ENCODE measurements at regions not wholly inside any gene's neighbourhood (a gene's known extent, or its start where the extent isn't known, plus 50 kb on each side); places are given as distances from the start of the nearest gene placed in this dataset.
A peak's percentile ranks its signal among the peaks of the same experiment; 100 is the strongest.

GRCh38 chr14:65943150-65943549 lies 530.6 kb downstream of the FUT8 start:
- TF ChIP-seq CTCF (IDR thresholded peaks at IDR 0.05), result no peak
- Mint-ChIP-seq H3K27ac (no peak overlapping the region), H3K27me3 (ENCODE audit: low read depth, poor library complexity) (peaks cover 16% of the 10 kb centered on the region), H3K4me1 (peaks cover 42% of the 10 kb centered on the region), H3K36me3 (ENCODE audit: low read depth) (no peaks in the 10 kb centered on the region), H3K4me3 (no peak overlapping the region), H3K9me3 (no peaks in the 10 kb centered on the region)
- DNase-seq, result no peak

GRCh38 chr14:65943916-65944410 lies 531.4 kb downstream of the FUT8 start:
- no peak for TF ChIP-seq CTCF (IDR thresholded peaks at IDR 0.05)
- Mint-ChIP-seq H3K4me3 (no peak overlapping the region), H3K9me3 (no peaks in the 10 kb centered on the region), H3K27me3 (ENCODE audit: low read depth, poor library complexity) (peaks cover 17% of the 10 kb centered on the region), H3K36me3 (ENCODE audit: low read depth) (no peaks in the 10 kb centered on the region), H3K4me1 (peaks cover 47% of the 10 kb centered on the region), H3K27ac (no peak overlapping the region)
- no peak for DNase-seq

- peaks cover 26% of the 10 kb centered on the region for H3K27me3 Mint-ChIP-seq (ENCODE audit: low read depth, poor library complexity)
- TF ChIP-seq CTCF (IDR thresholded peaks at IDR 0.05), result no peak
- H3K9me3 Mint-ChIP-seq, result no peaks in the 10 kb centered on the region
- H3K4me1 Mint-ChIP-seq, result peaks cover 47% of the 10 kb centered on the region
- H3K27ac Mint-ChIP-seq, result no peak overlapping the region
- no peak for DNase-seq
- H3K36me3 Mint-ChIP-seq (ENCODE audit: low read depth), result no peaks in the 10 kb centered on the region
- no peak overlapping the region for H3K4me3 Mint-ChIP-seq
Observed at GRCh38 chr14:65945327-65945726, 532.8 kb downstream of the FUT8 start.

GRCh38 chr14:65946494-65946893 lies 534.0 kb downstream of the FUT8 start:
- H3K4me3 Mint-ChIP-seq, result no peak overlapping the region
- H3K27me3 Mint-ChIP-seq (ENCODE audit: low read depth, poor library complexity), result peaks cover 28% of the 10 kb centered on the region
- TF ChIP-seq CTCF (IDR thresholded peaks at IDR 0.05), result no peak
- peak; percentile 44 for DNase-seq
- no peaks in the 10 kb centered on the region for H3K9me3 Mint-ChIP-seq
- peaks cover 52% of the 10 kb centered on the region for H3K4me1 Mint-ChIP-seq
- no peak overlapping the region for H3K27ac Mint-ChIP-seq
- no peaks in the 10 kb centered on the region for H3K36me3 Mint-ChIP-seq (ENCODE audit: low read depth)

DNA sequence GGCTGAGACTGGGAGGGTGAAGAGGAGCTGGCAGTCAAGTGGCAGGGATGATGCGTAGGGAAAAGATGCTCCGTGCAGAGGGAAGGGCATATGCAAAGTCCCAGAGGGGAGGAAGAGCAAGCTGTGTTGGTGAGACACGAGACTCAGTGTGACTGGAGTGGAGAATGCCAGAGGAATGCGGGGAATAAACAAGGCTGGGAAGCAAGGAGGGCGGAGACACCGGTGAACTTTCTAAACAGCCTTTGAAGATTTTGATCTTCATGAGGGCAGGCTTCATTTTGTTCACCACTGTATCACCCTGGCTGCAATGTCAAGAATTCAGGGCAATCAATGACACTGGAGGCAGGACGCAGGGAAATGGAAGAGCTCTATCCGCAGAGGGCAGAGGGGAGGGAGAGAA lies 535.8 kb downstream of the FUT8 start:
- H3K4me3 Mint-ChIP-seq, result no peak overlapping the region
- no peak for TF ChIP-seq CTCF (IDR thresholded peaks at IDR 0.05)
- peaks cover 69% of the 10 kb centered on the region for H3K4me1 Mint-ChIP-seq
- no peak for DNase-seq
- H3K36me3 Mint-ChIP-seq (ENCODE audit: low read depth), result no peaks in the 10 kb centered on the region
- H3K27ac Mint-ChIP-seq, result no peak overlapping the region
- H3K9me3 Mint-ChIP-seq, result no peaks in the 10 kb centered on the region
- peaks cover 32% of the 10 kb centered on the region for H3K27me3 Mint-ChIP-seq (ENCODE audit: low read depth, poor library complexity)

- Mint-ChIP-seq H3K27me3 (ENCODE audit: low read depth, poor library complexity) (peaks cover 29% of the 10 kb centered on the region), H3K4me3 (no peak overlapping the region), H3K9me3 (no peaks in the 10 kb centered on the region), H3K27ac (no peak overlapping the region), H3K4me1 (peaks cover 58% of the 10 kb centered on the region), H3K36me3 (ENCODE audit: low read depth) (no peaks in the 10 kb centered on the region)
- no peak for TF ChIP-seq CTCF (IDR thresholded peaks at IDR 0.05)
- DNase-seq, result no peak
Observed at GRCh38 chr14:65949711-65950516, 536.3 kb upstream of the CCDC196 start.
